Panc1 (cell line): ENCODE measurements at regions not wholly inside any gene's neighbourhood (a gene's known extent, or its start where the extent isn't known, plus 50 kb on each side); places are given as distances from the start of the nearest gene placed in this dataset.

Experiments used
- ATAC-seq: fragments of 200-7000 bp; cut with Tn5 transposase; 2 replicates; pipeline ENCODE4 v1.9.1; 2020; ENCODE audit warnings: mild to moderate bottlenecking, moderate library complexity
- BruUV-seq: library from RNA; stranded (reverse); fragments of 400-500 nt; replicated peaks from 2 replicates; lab custom pipeline; 2021; lab: Mats Ljungman, UMichigan
- CTCF ChIA-PET: fragments of 300-600 bp; sonication (Branson Sonifier 250); formaldehyde crosslinking; loops from one replicate; lab custom pipeline; 2022; ENCODE audit warnings: antibody characterized with exemption; lab: Charles Lee
- POLR2A ChIA-PET: fragments of 300-600 bp; sonication (Branson Sonifier 250); formaldehyde crosslinking; loops from one replicate; lab custom pipeline; 2022; ENCODE audit warnings: antibody characterized with exemption; lab: Charles Lee
- DNase-seq: peaks from one replicate; pipeline ENCODE4 v3.0.0-alpha.2; 2010; ENCODE audit warnings: low read depth, low spot score
- H3K27ac ChIP-seq: 2 replicates; pipeline ENCODE4 v1.5.1; 2011; ENCODE audit warnings: mild to moderate bottlenecking, low read length, inconsistent platforms
- H3K27me3 ChIP-seq: fragments of 200-500 bp; sonication (Bioruptor generic); 2 replicates; pipeline ENCODE4 v1.6.0; 2014; ENCODE audit warnings: low read length, inconsistent platforms; ENCODE audit not compliant: control insufficient read depth, insufficient read depth
- H3K36me3 ChIP-seq: fragments of 200-500 bp; sonication (Bioruptor generic); 2 replicates; pipeline ENCODE4 v1.5.1; 2014; ENCODE audit warnings: inconsistent platforms, mild to moderate bottlenecking, low read length, moderate library complexity; ENCODE audit not compliant: control insufficient read depth, insufficient read depth
- H3K4me1 ChIP-seq: 2 replicates; pipeline ENCODE4 v1.5.1; 2011; ENCODE audit warnings: inconsistent platforms, mild to moderate bottlenecking, low read length, moderate library complexity; ENCODE audit not compliant: control insufficient read depth, insufficient read depth
- H3K4me3 ChIP-seq, 2 experiments: 2 replicates each; pipeline ENCODE4 v1.5.1; 2011 to 2012; ENCODE audit warnings: low read depth in 2 of 2, low read length in 2 of 2, mild to moderate bottlenecking in 2 of 2, inconsistent platforms in 1 of 2, moderate library complexity in 1 of 2
- H3K9me3 ChIP-seq: fragments of 200-500 bp; sonication (Bioruptor generic); 2 replicates; pipeline ENCODE4 v1.5.1; 2014; ENCODE audit warnings: low read depth, mild to moderate bottlenecking, inconsistent platforms, low read length, moderate library complexity; ENCODE audit not compliant: control insufficient read depth, insufficient read depth
- CTCF ChIP-seq: fragments of 450-650 bp; IDR thresholded peaks from 2 replicates; pipeline ENCODE4 v1.5.1; 2017; ENCODE audit warnings: mild to moderate bottlenecking
- POLR2AphosphoS5 ChIP-seq: IDR thresholded peaks from 2 replicates; pipeline ENCODE4 v1.6.1; 2012; ENCODE audit warnings: mild to moderate bottlenecking, low read depth, low read length, moderate library complexity
- REST ChIP-seq, 2 experiments: IDR thresholded peaks; 2 replicates each; pipeline ENCODE4 v1.6.1; 2011 to 2012; ENCODE audit warnings: low read depth in 2 of 2, control low read depth in 1 of 2, low read length in 1 of 2, mild to moderate bottlenecking in 1 of 2, moderate library complexity in 1 of 2; ENCODE audit not compliant: insufficient read depth in 1 of 2
- SIN3A ChIP-seq: IDR thresholded peaks from 2 replicates; pipeline ENCODE4 v1.6.1; 2012; ENCODE audit warnings: low read depth, mild to moderate bottlenecking, low read length, moderate library complexity, borderline replicate concordance; ENCODE audit not compliant: insufficient read depth
- TCF7L2 ChIP-seq: IDR thresholded peaks from 2 replicates; pipeline ENCODE4 v1.6.1; 2011; ENCODE audit warnings: mild to moderate bottlenecking, low read depth, low read length, inconsistent platforms
- in situ Hi-C: cut with HindIII; loops from 2 replicates; pipeline ENCODE4 v1.10.0; 2016; ENCODE audit warnings: low sequenced_read_pairs, low pct_unique_long_range_greater_than_20kb
- intact Hi-C: fragments of 100-400 bp; cut with micrococcal nuclease; formaldehyde crosslinking; loops from one replicate; pipeline ENCODE4 v1.10.0; 2022; ENCODE audit not compliant: unreplicated experiment

- ATAC-seq (no peak), DNase-seq (no peak)
- no peak overlapping the region for H3K4me3 ChIP-seq
- intact Hi-C loops = no loop called here
- CTCF ChIA-PET = no interaction called here
- POLR2A ChIA-PET = no interaction called here
- no peak overlapping the region for H3K27ac ChIP-seq
- TF ChIP-seq REST (IDR thresholded peaks at IDR 0.05; ENCODE audit: insufficient read depth in 1 of 2, low read depth in 2 of 2, low read length in 1 of 2) = no peak
- no peak for TF ChIP-seq SIN3A
- no peak for TF ChIP-seq TCF7L2
- TF ChIP-seq CTCF = no peak
- TF ChIP-seq POLR2AphosphoS5 = no peak
- H3K4me1 ChIP-seq = no peaks in the 10 kb centered on the region
- no peaks in the 10 kb centered on the region for H3K36me3 ChIP-seq
- H3K27me3 ChIP-seq = no peaks in the 10 kb centered on the region
- in situ Hi-C loops = no loop called here
- no TSS peak for BruUV-seq
- H3K9me3 ChIP-seq = no peaks in the 10 kb centered on the region
Measured at GRCh38 chr4:13299343-13299742, 184.8 kb downstream of the RAB28 start.

GRCh38 chr4:13298655-13299054 lies 185.5 kb downstream of the RAB28 start:
- TF ChIP-seq REST (IDR thresholded peaks at IDR 0.05; ENCODE audit: insufficient read depth in 1 of 2, low read depth in 2 of 2, low read length in 1 of 2) (no peak), TCF7L2 (no peak), POLR2AphosphoS5 (no peak), SIN3A (no peak), CTCF (no peak)
- H3K36me3 ChIP-seq = no peaks in the 10 kb centered on the region
- no peaks in the 10 kb centered on the region for H3K9me3 ChIP-seq
- H3K27ac ChIP-seq = no peak overlapping the region
- DNase-seq (no peak), ATAC-seq (no peak)
- H3K4me1 ChIP-seq = no peaks in the 10 kb centered on the region
- H3K27me3 ChIP-seq = no peaks in the 10 kb centered on the region
- POLR2A ChIA-PET = no interaction called here
- CTCF ChIA-PET = no interaction called here
- BruUV-seq = no TSS peak
- in situ Hi-C loops (no loop called here), intact Hi-C loops (no loop called here)
- H3K4me3 ChIP-seq = no peak overlapping the region
